GM12878 (cell line): ENCODE measurements at regions not wholly inside any gene's neighbourhood (a gene's known extent, or its start where the extent isn't known, plus 50 kb on each side); places are given as distances from the start of the nearest gene placed in this dataset.

ENCODE experiments used
- ATAC-seq: fragments of 200-7000 bp; cut with Tn5 transposase; 3 replicates; pipeline ENCODE4 v1.9.1; 2020; ENCODE audit warnings: mild to moderate bottlenecking, moderate library complexity
- BruUV-seq: library from RNA; stranded (reverse); fragments of 400-500 nt; replicated peaks from 2 replicates; lab custom pipeline; 2021; lab: Mats Ljungman, UMichigan
- CTCF ChIA-PET: fragments of 300-600 bp; sonication (Branson Sonifier 250); formaldehyde crosslinking; extraction: SDS; loops from one replicate; lab custom pipeline; 2021; ENCODE audit warnings: inconsistent platforms; lab: Yijun Ruan, JAX
- POLR2A ChIA-PET: fragments of 350-600 bp; formaldehyde crosslinking; extraction: SDS; loops from one replicate; lab custom pipeline; 2021; ENCODE audit warnings: inconsistent platforms; lab: Charles Lee
- RAD21 ChIA-PET: fragments of 300-600 bp; sonication (Branson Sonifier 250); formaldehyde crosslinking; loops from one replicate; lab custom pipeline; 2023; ENCODE audit warnings: antibody characterized with exemption; ENCODE audit not compliant: unreplicated experiment; lab: Charles Lee
- SMC1A ChIA-PET: fragments of 300-600 bp; sonication (Branson Sonifier 250); formaldehyde crosslinking; loops from one replicate; lab custom pipeline; 2023; ENCODE audit not compliant: unreplicated experiment, uncharacterized antibody; lab: Charles Lee
- DNase-seq: peaks from one replicate; pipeline ENCODE4 v3.0.0-alpha.2; 2011; ENCODE audit warnings: low read depth, low spot score
- FAIRE-seq: peaks from 3 replicates; lab custom pipeline; 2011; peaks lifted over from hg19 to GRCh38; lab: Jason Lieb, UNC
- H2AFZ ChIP-seq: 2 replicates; pipeline ENCODE4 v1.6.0; 2011; ENCODE audit warnings: low read depth, low read length, control low read depth; ENCODE audit not compliant: control insufficient read depth
- H3K27ac ChIP-seq: 2 replicates; pipeline ENCODE4 v1.5.1; 2011; ENCODE audit warnings: control low read depth; ENCODE audit not compliant: control insufficient read depth, insufficient read depth
- H3K27me3 ChIP-seq, 2 experiments: replicated peaks in 1 of 2; 2 replicates each; pipeline versions ENCODE4 v1.6.0 to v1.6.1; 2011; ENCODE audit warnings: low read length in 1 of 2; ENCODE audit not compliant: control insufficient read depth in 2 of 2, insufficient read depth in 2 of 2
- H3K36me3 ChIP-seq, 2 experiments: 2 replicates each; pipeline ENCODE4 v1.5.1; 2011; ENCODE audit warnings: low read length in 1 of 2; ENCODE audit not compliant: control insufficient read depth in 2 of 2, insufficient read depth in 2 of 2
- H3K4me1 ChIP-seq: 2 replicates; pipeline ENCODE4 v1.6.1; 2011; ENCODE audit warnings: mild to moderate bottlenecking, low read length, moderate library complexity, mixed read lengths; ENCODE audit not compliant: control insufficient read depth, insufficient read depth
- H3K4me2 ChIP-seq: 2 replicates; pipeline ENCODE4 v1.6.0; 2011; ENCODE audit warnings: control low read depth; ENCODE audit not compliant: control insufficient read depth, insufficient read depth
- H3K4me3 ChIP-seq: fragments of 200-600 bp; sonication (generic); 2 replicates; pipeline ENCODE4 v1.5.1; 2016
- H3K79me2 ChIP-seq: 2 replicates; pipeline ENCODE4 v1.6.0; 2011; ENCODE audit warnings: low read length; ENCODE audit not compliant: control insufficient read depth, insufficient read depth
- H3K9ac ChIP-seq: 2 replicates; pipeline ENCODE4 v1.8.0; 2011; ENCODE audit warnings: low read length, control low read depth, mixed read lengths; ENCODE audit not compliant: control insufficient read depth, insufficient read depth
- H3K9me3 ChIP-seq: replicated peaks from 3 replicates; pipeline ENCODE4 v1.5.1; 2011; ENCODE audit warnings: mild to moderate bottlenecking, low read length; ENCODE audit not compliant: control insufficient read depth, insufficient read depth
- H4K20me1 ChIP-seq: 2 replicates; pipeline ENCODE4 v1.6.0; 2011; ENCODE audit not compliant: control insufficient read depth, insufficient read depth
- CBX5 ChIP-seq: sonication (generic); IDR thresholded peaks from 2 replicates; pipeline ENCODE4 v1.6.1; 2016; ENCODE audit warnings: low read depth, moderate library complexity, mild to moderate bottlenecking, inconsistent platforms
- CHD2 ChIP-seq: IDR thresholded peaks from 2 replicates; pipeline ENCODE4 v1.6.1; 2011; ENCODE audit warnings: low read depth, low read length, improper control_type of control experiment, borderline replicate concordance
- FOXK2 ChIP-seq: fragments of 450-650 bp; IDR thresholded peaks from 2 replicates; pipeline ENCODE4 v1.6.1; 2017; ENCODE audit warnings: mild to moderate bottlenecking, moderate library complexity
- FOXM1 ChIP-seq: IDR thresholded peaks from 2 replicates; pipeline ENCODE4 v1.6.1; 2012; ENCODE audit warnings: low read depth, mild to moderate bottlenecking, inconsistent platforms, low read length, moderate library complexity
- HDAC2 ChIP-seq: fragments of 200-600 bp; sonication (generic); IDR thresholded peaks from 2 replicates; pipeline ENCODE4 v1.6.1; 2017
- NFIC ChIP-seq: IDR thresholded peaks from 2 replicates; pipeline ENCODE4 v1.6.1; 2012; ENCODE audit warnings: low read depth, mild to moderate bottlenecking, inconsistent platforms, low read length, moderate library complexity
- RCOR1 ChIP-seq: conservative IDR thresholded peaks from 2 replicates; pipeline ENCODE4 v1.6.1; 2012; ENCODE audit warnings: low read depth, low read length, improper control_type of control experiment
- SMARCA5 ChIP-seq: fragments of 450-650 bp; IDR thresholded peaks from 2 replicates; pipeline ENCODE4 v1.6.1; 2017; ENCODE audit warnings: mild to moderate bottlenecking
- SMC3 ChIP-seq: IDR thresholded peaks from 2 replicates; pipeline ENCODE4 v1.6.1; 2011; ENCODE audit warnings: low read length, improper control_type of control experiment, borderline replicate concordance
- SREBF2 ChIP-seq: IDR thresholded peaks from 2 replicates; pipeline ENCODE4 v1.6.1; 2012; ENCODE audit warnings: mild to moderate bottlenecking, low read length
- SRF ChIP-seq, 2 experiments: IDR thresholded peaks; 2 replicates each; pipeline ENCODE4 v1.6.1; 2011; ENCODE audit warnings: low read depth in 2 of 2, low read length in 2 of 2, mild to moderate bottlenecking in 1 of 2, moderate library complexity in 1 of 2
- TARDBP ChIP-seq: IDR thresholded peaks from 2 replicates; pipeline ENCODE4 v1.6.1; 2016; ENCODE audit warnings: borderline replicate concordance
- TCF3 ChIP-seq: IDR thresholded peaks from 2 replicates; pipeline ENCODE4 v1.6.1; 2012; ENCODE audit warnings: low read depth, mild to moderate bottlenecking, low read length, borderline replicate concordance; ENCODE audit not compliant: insufficient read depth
- in situ Hi-C: fragments of 300-500 bp; cut with MboI; formaldehyde crosslinking; loops from 9 replicates; pipeline ENCODE4 v1.14.3; 2018; ENCODE audit warnings: mixed read lengths
- intact Hi-C: fragments of 100-400 bp; cut with micrococcal nuclease; formaldehyde crosslinking; loops from one replicate; pipeline ENCODE4 v1.14.2; 2022; ENCODE audit not compliant: unreplicated experiment
- TF ChIP-seq, protein P1 (sequence below): fragments of 450-650 bp; IDR thresholded peaks from 2 replicates; pipeline ENCODE4 v1.6.1; 2018; ENCODE audit warnings: mild to moderate bottlenecking, low read depth, moderate library complexity; ENCODE audit not compliant: partially characterized antibody
- TF ChIP-seq, protein P2 (sequence below): fragments of 450-650 bp; IDR thresholded peaks from 2 replicates; pipeline ENCODE4 v1.6.1; 2017; ENCODE audit warnings: borderline replicate concordance

DNA sequence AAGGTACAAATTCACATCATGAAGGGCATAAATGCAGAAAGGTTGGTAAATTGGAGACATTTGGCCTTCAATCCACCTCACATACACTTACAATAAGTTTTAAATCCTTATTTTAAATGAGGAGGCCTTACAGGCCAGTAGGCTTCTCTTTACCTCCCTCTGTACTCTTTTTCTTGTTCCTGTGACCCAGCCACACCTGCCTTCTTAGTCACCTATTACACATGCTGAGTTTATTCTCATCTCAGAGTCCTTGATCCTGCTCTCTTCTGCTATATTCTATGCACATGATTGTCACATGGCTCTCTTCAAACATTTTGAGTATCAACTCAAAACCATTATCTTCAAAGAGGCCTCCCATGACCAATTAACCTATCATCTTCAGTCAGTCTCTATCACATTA is 491.5 kb downstream of the SATB2 start:
- ATAC-seq (no peak), FAIRE-seq (no peak), DNase-seq (no peak)
- Histone ChIP-seq H3K4me3 (no peak overlapping the region), H3K79me2 (no peaks in the 10 kb centered on the region), H3K4me1 (no peaks in the 10 kb centered on the region), H2AFZ (no peak overlapping the region), H3K27me3 (no peaks in the 10 kb centered on the region), H3K9ac (no peak overlapping the region), H3K9me3 (no peaks in the 10 kb centered on the region), H3K36me3 (no peaks in the 10 kb centered on the region), H3K4me2 (no peak overlapping the region), H4K20me1 (no peaks in the 10 kb centered on the region), H3K27ac (no peak overlapping the region)
- ChIA-PET RAD21 (no interaction called here), SMC1A (no interaction called here), POLR2A (no interaction called here), CTCF (no interaction called here)
- BruUV-seq, result no TSS peak
- intact Hi-C loops (no loop called here), in situ Hi-C loops (no loop called here)
- TF ChIP-seq RCOR1, result no peak
- TF ChIP-seq FOXK2, result no peak
- no peak for TF ChIP-seq SMC3
- no peak for TF ChIP-seq HDAC2
- no peak for TF ChIP-seq SREBF2
- TF ChIP-seq, protein P1, sequence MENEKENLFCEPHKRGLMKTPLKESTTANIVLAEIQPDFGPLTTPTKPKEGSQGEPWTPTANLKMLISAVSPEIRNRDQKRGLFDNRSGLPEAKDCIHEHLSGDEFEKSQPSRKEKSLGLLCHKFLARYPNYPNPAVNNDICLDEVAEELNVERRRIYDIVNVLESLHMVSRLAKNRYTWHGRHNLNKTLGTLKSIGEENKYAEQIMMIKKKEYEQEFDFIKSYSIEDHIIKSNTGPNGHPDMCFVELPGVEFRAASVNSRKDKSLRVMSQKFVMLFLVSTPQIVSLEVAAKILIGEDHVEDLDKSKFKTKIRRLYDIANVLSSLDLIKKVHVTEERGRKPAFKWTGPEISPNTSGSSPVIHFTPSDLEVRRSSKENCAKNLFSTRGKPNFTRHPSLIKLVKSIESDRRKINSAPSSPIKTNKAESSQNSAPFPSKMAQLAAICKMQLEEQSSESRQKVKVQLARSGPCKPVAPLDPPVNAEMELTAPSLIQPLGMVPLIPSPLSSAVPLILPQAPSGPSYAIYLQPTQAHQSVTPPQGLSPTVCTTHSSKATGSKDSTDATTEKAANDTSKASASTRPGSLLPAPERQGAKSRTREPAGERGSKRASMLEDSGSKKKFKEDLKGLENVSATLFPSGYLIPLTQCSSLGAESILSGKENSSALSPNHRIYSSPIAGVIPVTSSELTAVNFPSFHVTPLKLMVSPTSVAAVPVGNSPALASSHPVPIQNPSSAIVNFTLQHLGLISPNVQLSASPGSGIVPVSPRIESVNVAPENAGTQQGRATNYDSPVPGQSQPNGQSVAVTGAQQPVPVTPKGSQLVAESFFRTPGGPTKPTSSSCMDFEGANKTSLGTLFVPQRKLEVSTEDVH, result no peak
- no peak for TF ChIP-seq SRF (IDR thresholded peaks at IDR 0.05; ENCODE audit: low read depth in 2 of 2, low read length in 2 of 2)
- no peak for TF ChIP-seq TARDBP
- no peak for TF ChIP-seq CHD2
- TF ChIP-seq NFIC, result no peak
- TF ChIP-seq, protein P2, sequence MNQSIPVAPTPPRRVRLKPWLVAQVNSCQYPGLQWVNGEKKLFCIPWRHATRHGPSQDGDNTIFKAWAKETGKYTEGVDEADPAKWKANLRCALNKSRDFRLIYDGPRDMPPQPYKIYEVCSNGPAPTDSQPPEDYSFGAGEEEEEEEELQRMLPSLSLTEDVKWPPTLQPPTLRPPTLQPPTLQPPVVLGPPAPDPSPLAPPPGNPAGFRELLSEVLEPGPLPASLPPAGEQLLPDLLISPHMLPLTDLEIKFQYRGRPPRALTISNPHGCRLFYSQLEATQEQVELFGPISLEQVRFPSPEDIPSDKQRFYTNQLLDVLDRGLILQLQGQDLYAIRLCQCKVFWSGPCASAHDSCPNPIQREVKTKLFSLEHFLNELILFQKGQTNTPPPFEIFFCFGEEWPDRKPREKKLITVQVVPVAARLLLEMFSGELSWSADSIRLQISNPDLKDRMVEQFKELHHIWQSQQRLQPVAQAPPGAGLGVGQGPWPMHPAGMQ, result no peak
- no peak for TF ChIP-seq CBX5
- no peak for TF ChIP-seq SMARCA5
- no peak for TF ChIP-seq FOXM1
- no peak for TF ChIP-seq TCF3
